ENCODE measurements at regions not wholly inside any gene's neighbourhood (a gene's known extent, or its start where the extent isn't known, plus 50 kb on each side); places are given as distances from the start of the nearest gene placed in this dataset.

- no peak for TF ChIP-seq CTCF (IDR thresholded peaks at IDR 0.05)
- TF ChIP-seq POLR2A (IDR thresholded peaks at IDR 0.05) = no peak
Measured at GRCh38 chr9:23543419-23543818, 282.6 kb downstream of the ELAVL2 start.
